NCI-H2107 treated with DMSO at 0.1 percent for 48 hours (cell line): ENCODE measurements at regions not wholly inside any gene's neighbourhood (a gene's known extent, or its start where the extent isn't known, plus 50 kb on each side); places are given as distances from the start of the nearest gene placed in this dataset.
"Not testable (repeated sequence)": the region's sequence is repeated elsewhere in the genome, so short reads cannot be mapped to it uniquely, and the experiment has no call there.

ENCODE experiments used
- DNase-seq: peaks from one replicate; lab custom pipeline; 2025; ENCODE audit not compliant: unreplicated experiment; lab: John Stamatoyannopoulos, UW

- no peak for DNase-seq
Measured at GRCh38 chr14:49249022-49249421, 337.2 kb downstream of the RPS29 start.

DNA sequence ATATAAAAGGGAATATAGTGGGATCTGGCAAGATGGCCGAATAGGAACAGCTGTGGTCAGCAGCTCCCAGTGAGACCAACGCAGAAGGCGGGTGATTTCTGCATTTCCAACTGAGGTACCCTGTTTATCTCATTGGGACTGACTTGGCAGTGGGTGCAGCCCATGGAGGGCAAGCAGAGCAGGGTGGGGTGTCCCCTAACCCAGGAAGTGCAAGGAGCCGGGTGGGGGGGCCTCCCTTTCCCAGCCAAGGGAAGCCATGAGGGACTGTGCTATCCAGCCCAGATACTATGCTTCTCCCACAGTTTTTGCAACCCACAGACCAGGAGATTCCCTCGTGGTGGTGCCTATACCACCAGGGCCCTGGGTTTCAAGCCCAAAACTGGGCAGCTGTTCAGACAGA is 342.4 kb downstream of the RPS29 start:
- not testable (repeated sequence) for DNase-seq

GRCh38 chr14:49240383-49240782 is 345.8 kb downstream of the RPS29 start:
- no peak for DNase-seq

- DNase-seq: no peak
Measured at GRCh38 chr14:49228552-49228951, 357.6 kb downstream of the RPS29 start.

- DNase-seq: no peak
Measured at GRCh38 chr14:49221316-49221715, 364.9 kb downstream of the RPS29 start.

GRCh38 chr14:49220492-49220891 is 365.7 kb downstream of the RPS29 start:
- DNase-seq: no peak

DNA sequence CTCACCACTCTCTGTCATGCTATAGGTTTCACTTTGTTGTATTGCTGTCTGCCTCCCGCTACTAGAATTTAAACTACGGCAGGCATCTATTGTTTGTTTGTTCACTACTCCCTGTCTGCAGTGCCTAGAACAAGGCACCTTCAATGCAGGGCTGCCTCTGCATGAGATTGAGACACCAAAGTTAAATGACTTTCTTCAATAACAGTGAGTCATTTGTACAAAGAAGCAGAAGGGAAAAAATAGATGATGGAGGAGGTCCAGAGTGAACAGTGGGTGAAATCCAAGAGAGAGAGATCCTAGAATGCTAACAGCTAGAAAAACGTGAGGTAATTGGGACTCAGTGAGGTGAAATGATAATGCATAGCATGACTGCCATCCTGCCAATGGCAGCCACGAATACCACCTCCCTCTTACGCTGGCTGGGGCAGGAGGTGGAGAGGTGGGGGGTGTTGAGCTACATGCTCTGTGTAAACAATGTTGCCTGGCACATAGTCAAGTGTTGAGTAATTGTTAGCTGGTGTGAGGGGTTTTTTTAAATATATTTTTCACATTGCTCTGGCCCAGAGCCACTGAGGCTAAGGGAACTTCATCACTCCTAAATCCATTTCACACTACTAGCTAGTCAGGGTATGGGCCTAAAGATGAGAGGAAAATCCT is 367.6 kb downstream of the RPS29 start:
- DNase-seq: no peak

DNA sequence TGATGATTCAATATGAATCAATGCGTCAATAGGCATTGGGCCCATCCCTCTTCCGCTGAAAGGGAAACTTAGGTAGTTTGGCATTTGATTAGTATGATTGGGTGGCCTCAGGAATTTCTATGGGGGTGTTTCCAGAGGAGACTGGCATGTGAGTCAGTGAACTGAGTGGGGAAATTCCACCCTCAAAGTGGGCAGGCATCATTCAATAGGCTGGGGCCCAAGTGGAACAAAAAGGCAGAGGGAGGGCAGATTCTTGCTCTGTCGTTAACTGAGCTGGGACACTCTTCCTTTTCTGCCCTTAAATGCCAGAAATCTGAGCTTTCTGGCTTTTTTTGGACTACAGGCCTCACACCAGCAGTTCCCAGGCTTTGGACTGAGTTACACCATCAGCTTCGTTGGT is 373.5 kb downstream of the RPS29 start:
- DNase-seq: no peak

GRCh38 chr14:49209416-49209815 is 376.8 kb downstream of the RPS29 start:
- no peak for DNase-seq

- no peak for DNase-seq
Measured at GRCh38 chr14:49206828-49207227, 379.4 kb downstream of the RPS29 start.

DNA sequence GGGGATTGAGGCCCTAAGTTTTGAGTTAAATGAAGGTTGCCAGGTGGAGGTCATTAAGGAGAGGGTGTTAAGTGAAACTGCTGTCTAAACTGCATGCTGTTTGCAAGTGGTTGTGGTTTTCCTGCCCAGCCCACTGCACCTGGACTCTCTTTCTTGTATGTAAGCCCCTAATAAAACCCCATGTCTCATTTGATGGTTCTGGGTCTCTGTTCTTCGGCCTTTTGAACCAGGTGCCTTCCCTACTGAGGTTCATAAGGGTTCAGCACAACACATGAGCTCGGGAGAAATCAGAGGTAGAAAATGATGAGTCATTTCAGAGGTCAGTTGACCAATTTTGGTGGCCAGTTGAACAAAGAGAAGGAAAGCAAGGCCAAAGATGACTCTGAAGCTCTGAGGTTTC is 382.5 kb downstream of the RPS29 start:
- DNase-seq: no peak

GRCh38 chr14:49199159-49199558 is 387.0 kb downstream of the RPS29 start:
- no peak for DNase-seq

GRCh38 chr14:49196327-49196726 is 389.9 kb downstream of the RPS29 start:
- no peak for DNase-seq

DNA sequence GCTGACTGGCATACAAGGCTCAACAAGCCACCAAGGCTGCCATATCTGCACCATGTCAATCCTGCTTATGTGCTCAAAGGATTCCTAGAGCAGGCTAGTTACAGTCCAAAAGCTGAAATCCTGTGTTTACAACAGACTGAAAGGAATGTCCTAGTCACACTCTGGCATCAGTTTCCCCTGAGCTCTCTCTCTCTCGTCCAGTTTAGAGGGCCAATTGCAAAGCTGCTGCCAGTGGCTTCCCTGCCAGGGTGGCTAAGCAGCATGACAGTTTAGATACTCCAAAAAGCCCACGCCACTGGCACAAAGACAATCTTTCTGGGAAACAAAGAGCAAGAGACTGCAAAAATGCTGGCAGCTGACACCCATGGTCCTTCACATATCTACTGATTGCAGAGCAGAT is 392.1 kb downstream of the RPS29 start:
- DNase-seq: no peak

DNA sequence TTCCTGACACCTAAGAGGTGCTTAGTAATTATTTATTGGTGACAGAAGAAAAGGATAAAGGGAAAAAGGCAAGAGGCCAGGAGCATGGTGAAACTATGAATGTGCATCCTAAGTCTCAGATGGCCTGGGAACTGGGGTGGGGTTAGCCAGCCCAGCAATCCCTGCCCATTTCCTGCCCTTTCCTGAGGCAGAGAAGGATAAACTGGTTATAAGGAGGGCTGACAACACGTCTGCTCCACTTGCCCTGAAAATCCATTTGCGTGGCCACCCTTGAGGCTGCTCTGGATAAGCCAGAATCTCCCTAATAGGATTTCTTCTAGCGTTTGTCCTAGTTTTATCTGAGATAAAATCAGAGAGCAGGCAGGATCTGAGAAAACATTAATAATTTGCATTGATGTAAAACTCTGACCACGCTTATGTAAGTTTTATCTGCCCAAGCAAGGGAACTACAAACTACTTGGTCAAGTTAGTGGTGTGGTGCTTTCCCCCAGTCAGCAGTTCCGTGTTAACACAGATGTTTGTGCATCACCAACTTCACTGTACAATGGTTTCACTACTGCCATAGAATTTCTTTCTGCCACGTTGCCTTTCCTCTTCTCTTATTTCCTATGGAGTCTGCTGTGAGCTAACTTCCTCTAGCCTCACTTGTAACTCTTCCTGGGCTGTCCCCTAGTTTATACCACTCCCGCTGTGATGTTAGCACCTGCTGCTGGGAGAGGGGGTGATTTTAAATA is 392.7 kb downstream of the RPS29 start:
- no peak for DNase-seq

- no peak for DNase-seq
Measured at GRCh38 chr14:49191380-49191779, 394.8 kb downstream of the RPS29 start.

DNA sequence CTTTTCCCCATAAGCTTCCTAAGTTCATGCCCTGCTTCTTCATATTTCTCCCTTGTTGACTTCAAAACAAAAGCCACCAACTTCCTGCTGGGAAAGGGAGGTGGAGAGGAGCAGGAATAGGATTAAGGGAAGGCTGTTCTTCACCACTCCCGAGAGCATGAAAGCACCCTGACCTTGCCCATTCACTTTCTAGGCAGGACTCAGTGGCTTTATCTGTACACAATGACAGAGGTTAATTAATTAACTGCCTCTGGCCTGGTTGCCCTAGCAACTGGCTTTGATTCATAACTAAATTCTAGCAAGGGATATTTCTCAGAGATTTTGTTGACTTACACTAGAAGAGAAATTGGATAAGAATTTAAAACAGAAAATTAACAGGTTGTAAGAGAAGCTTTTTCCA is 396.8 kb downstream of the RPS29 start:
- DNase-seq: no peak

GRCh38 chr14:49187799-49188198 is 398.4 kb downstream of the RPS29 start:
- no peak for DNase-seq

DNA sequence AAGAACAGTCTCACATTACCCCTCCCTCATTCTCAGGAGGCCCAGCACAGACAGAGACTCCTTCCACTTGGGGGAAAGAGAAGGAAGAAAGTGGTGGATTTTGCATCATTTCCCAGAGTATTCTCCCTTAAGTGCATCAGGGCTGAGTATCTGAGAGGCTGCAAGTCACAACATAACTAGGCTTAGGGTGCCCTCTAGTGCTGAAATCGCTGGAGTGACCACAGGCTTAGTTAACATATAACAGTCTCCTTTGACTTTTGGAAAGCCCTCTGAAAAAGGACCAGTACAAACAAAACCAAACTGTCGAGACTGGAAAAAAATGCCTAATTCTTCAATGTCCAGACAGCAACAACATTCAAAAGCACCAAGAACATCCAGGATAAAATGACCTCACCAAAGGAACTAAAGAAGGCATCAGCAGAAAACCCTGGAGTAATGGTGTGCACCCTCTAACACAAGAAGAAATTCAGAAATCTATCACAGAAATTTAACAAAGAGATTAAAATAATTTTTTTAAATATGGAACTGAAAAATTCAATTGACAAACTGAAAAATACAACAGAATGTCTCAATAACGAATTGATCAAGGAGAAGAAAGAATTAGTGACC is 412.3 kb downstream of the RPS29 start:
- peak; percentile 76 for DNase-seq

DNA sequence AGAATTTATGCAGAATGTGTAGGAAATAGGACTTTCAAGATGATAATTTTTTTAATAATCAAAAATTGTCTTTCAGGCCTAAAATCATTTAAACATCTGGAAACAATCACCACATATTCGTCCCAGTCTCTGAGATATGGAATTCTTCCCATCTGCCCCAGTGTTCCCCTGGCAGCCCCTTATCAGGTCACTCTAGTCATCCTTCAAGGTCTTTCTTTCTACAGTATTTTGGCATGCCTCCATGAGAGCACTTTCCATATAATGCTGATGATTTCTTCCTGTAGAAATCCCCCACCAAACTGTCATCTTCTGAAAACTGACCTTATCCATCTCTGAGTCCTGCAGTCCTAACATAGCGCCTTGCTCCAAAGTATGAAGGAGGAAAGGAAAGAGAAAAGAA is 422.1 kb downstream of the RPS29 start:
- DNase-seq: no peak

GRCh38 chr14:49160983-49161382 is 425.2 kb downstream of the RPS29 start:
- no peak for DNase-seq

DNA sequence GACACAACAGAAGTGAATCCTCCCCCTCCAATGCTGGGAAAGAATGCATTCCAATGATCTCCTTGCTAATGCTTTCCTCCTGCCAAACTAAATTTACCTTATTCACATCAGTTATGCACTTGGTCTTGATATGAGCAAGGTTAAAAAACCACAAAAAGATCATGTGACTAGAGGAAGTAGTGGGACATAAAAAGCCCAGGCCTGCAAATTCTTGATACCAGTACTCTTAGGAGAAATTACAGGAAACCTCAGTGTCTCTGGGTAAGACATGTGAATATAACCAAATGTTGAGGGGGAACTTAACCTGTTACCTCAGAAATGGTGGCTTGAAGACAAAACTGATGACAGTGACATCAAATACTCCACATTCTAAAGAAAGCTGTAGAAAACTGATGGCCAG is 427.1 kb downstream of the RPS29 start:
- no peak for DNase-seq
